ENCODE measurements at regions not wholly inside any gene's neighbourhood (a gene's known extent, or its start where the extent isn't known, plus 50 kb on each side); places are given as distances from the start of the nearest gene placed in this dataset.

GRCh38 chr13:111536075-111536642, 215.7 kb downstream of the TEX29 start:
- no peaks in the 10 kb centered on the region for H3K36me3 ChIP-seq
- H3K4me1 ChIP-seq = no peaks in the 10 kb centered on the region
- no peaks in the 10 kb centered on the region for H3K9me3 ChIP-seq
- intact Hi-C loops (cut with DNase I) = no loop called here
- 38 to 54% methylated on average over 11 of the region's 11 CpGs for WGBS, 2 donors
- no peak overlapping the region for H3K4me3 ChIP-seq
- H3K27ac ChIP-seq = no peak overlapping the region
- H3K27me3 ChIP-seq = peaks cover 0 to 77% (median 29%) of the 10 kb centered on the region in 3 donors
- no peak for DNase-seq
- TF ChIP-seq CTCF (IDR thresholded peaks at IDR 0.05) (no peak), POLR2AphosphoS5 (IDR thresholded peaks at IDR 0.05) (no peak), EP300 (IDR thresholded peaks at IDR 0.05) (no peak), POLR2A (IDR thresholded peaks at IDR 0.05) (no peak)

- peaks cover 0 to 75% (median 29%) of the 10 kb centered on the region in 3 donors for H3K27me3 ChIP-seq
- H3K27ac ChIP-seq = no peak overlapping the region
- DNase-seq = no peak
- no peaks in the 10 kb centered on the region for H3K9me3 ChIP-seq
- intact Hi-C loops (cut with DNase I) = no loop called here
- H3K4me1 ChIP-seq = no peaks in the 10 kb centered on the region
- no peak overlapping the region for H3K4me3 ChIP-seq
- H3K36me3 ChIP-seq = no peaks in the 10 kb centered on the region
- 78 to 85% methylated on average over 15 of the region's 15 CpGs for WGBS, 2 donors
- TF ChIP-seq POLR2A (IDR thresholded peaks at IDR 0.05) = no peak
- TF ChIP-seq CTCF (IDR thresholded peaks at IDR 0.05) = no peak
These were observed 216.8 kb downstream of the TEX29 start for GRCh38 chr13:111537115-111537728.

- H3K4me1 ChIP-seq = no peaks in the 10 kb centered on the region
- no peak overlapping the region for H3K27ac ChIP-seq
- whole genome bisulfite sequencing, 2 donors = 77 to 85% methylated on average over 15 of the region's 15 CpGs
- intact Hi-C loops (cut with DNase I) = no loop called here
- H3K36me3 ChIP-seq = no peaks in the 10 kb centered on the region
- DNase-seq = no peak
- peaks cover 0 to 71% (median 28%) of the 10 kb centered on the region in 3 donors for H3K27me3 ChIP-seq
- H3K4me3 ChIP-seq = no peak overlapping the region
- H3K9me3 ChIP-seq = no peaks in the 10 kb centered on the region
- TF ChIP-seq CTCF (IDR thresholded peaks at IDR 0.05) (no peak), EP300 (IDR thresholded peaks at IDR 0.05) (no peak), POLR2AphosphoS5 (IDR thresholded peaks at IDR 0.05) (no peak), POLR2A (IDR thresholded peaks at IDR 0.05) (no peak)
These were observed 217.5 kb downstream of the TEX29 start for GRCh38 chr13:111537843-111538499.

GRCh38 chr13:111539252-111539651, 218.8 kb downstream of the TEX29 start:
- TF ChIP-seq CTCF (IDR thresholded peaks at IDR 0.05) (no peak), POLR2AphosphoS5 (IDR thresholded peaks at IDR 0.05) (no peak), EP300 (IDR thresholded peaks at IDR 0.05) (no peak), POLR2A (IDR thresholded peaks at IDR 0.05) (no peak)
- intact Hi-C loops (cut with DNase I) = no loop called here
- 81 to 91% methylated on average over 12 of the region's 12 CpGs for WGBS, 2 donors
- peaks cover 0 to 58% (median 20%) of the 10 kb centered on the region in 3 donors for H3K27me3 ChIP-seq
- H3K4me3 ChIP-seq = no peak overlapping the region
- DNase-seq = no peak
- H3K4me1 ChIP-seq = no peaks in the 10 kb centered on the region
- no peaks in the 10 kb centered on the region for H3K9me3 ChIP-seq
- no peaks in the 10 kb centered on the region for H3K36me3 ChIP-seq
- H3K27ac ChIP-seq = no peak overlapping the region

All from sigmoid colon (tissue), 6 donors.